HL-60 (cell line): ENCODE measurements at regions not wholly inside any gene's neighbourhood (a gene's known extent, or its start where the extent isn't known, plus 50 kb on each side); places are given as distances from the start of the nearest gene placed in this dataset.

ENCODE experiments used
- DNase-seq, 2 experiments: peaks; one replicate each; pipeline ENCODE4 v3.0.0-alpha.2; 2010 to 2020; ENCODE audit warnings: low read depth in 1 of 2, low spot score in 1 of 2
- H3K27ac ChIP-seq: fragments of 250-450 bp; sonication (Bioruptor Pico); replicated peaks from 2 replicates; pipeline ENCODE4 v1.5.1; 2020; ENCODE audit warnings: mild to moderate bottlenecking, moderate library complexity
- H3K27me3 ChIP-seq: fragments of 250-450 bp; sonication (Bioruptor Pico); 2 replicates; pipeline ENCODE4 v1.5.1; 2021; ENCODE audit warnings: mild to moderate bottlenecking, moderate library complexity; ENCODE audit not compliant: insufficient read depth, poor library complexity, severe bottlenecking
- H3K4me3 ChIP-seq: replicated peaks from 2 replicates; pipeline ENCODE4 v1.5.1; 2011; ENCODE audit warnings: mild to moderate bottlenecking, control low read depth, low read length; ENCODE audit not compliant: insufficient read depth
- GABPA ChIP-seq: IDR thresholded peaks from 2 replicates; pipeline ENCODE4 v1.6.1; 2012; ENCODE audit warnings: low read depth
- POLR2AphosphoS5 ChIP-seq: IDR thresholded peaks from 2 replicates; pipeline ENCODE4 v1.6.1; 2012; ENCODE audit warnings: low read depth
- REST ChIP-seq: IDR thresholded peaks from 2 replicates; pipeline ENCODE4 v1.6.1; 2012; ENCODE audit warnings: low read depth; ENCODE audit not compliant: insufficient replicate concordance
- SPI1 ChIP-seq: IDR thresholded peaks from 2 replicates; pipeline ENCODE4 v1.6.1; 2012; ENCODE audit warnings: low read depth, mild to moderate bottlenecking, borderline replicate concordance
- TF ChIP-seq, protein P1 (sequence below): IDR thresholded peaks from one replicate; pipeline ENCODE4 v1.5.1; 2011; ENCODE audit warnings: low read length, control low read depth, inconsistent platforms; ENCODE audit not compliant: insufficient read depth

DNA sequence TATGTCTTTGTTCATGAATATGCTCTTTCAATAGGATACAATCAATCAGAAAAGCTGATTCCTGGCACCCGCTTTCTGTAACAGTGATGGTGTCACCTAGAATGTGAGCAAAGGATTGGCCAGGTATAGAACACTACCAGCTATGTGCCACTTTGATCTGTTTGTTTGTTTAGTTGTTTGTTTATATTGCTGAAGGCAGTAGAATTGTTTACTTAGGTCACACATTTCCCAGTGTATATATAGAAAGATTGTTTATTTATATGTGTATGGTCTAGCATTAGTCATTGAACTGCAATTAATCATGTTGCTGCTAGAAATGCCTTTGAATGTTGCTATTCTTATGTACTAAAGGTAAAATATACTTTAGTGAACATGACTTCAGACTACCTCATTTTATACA lies 1678.6 kb upstream of the CELF4 start:
- TF ChIP-seq GABPA (no peak), SPI1 (no peak), POLR2AphosphoS5 (no peak), REST (no peak)
- TF ChIP-seq, protein P1, sequence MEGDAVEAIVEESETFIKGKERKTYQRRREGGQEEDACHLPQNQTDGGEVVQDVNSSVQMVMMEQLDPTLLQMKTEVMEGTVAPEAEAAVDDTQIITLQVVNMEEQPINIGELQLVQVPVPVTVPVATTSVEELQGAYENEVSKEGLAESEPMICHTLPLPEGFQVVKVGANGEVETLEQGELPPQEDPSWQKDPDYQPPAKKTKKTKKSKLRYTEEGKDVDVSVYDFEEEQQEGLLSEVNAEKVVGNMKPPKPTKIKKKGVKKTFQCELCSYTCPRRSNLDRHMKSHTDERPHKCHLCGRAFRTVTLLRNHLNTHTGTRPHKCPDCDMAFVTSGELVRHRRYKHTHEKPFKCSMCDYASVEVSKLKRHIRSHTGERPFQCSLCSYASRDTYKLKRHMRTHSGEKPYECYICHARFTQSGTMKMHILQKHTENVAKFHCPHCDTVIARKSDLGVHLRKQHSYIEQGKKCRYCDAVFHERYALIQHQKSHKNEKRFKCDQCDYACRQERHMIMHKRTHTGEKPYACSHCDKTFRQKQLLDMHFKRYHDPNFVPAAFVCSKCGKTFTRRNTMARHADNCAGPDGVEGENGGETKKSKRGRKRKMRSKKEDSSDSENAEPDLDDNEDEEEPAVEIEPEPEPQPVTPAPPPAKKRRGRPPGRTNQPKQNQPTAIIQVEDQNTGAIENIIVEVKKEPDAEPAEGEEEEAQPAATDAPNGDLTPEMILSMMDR, result no peak
- DNase-seq, result no peak

GRCh38 chr18:39241534-39241933 lies 1675.9 kb upstream of the CELF4 start:
- TF ChIP-seq POLR2AphosphoS5 (no peak), SPI1 (no peak), REST (no peak), GABPA (no peak)
- TF ChIP-seq, protein P1, result no peak
- no peak overlapping the region for H3K4me3 ChIP-seq
- no peak for DNase-seq

More for the DNA sequence above, 1678.6 kb upstream of the CELF4 start:
- Histone ChIP-seq H3K27ac (no peak overlapping the region), H3K27me3 (no peaks in the 10 kb centered on the region), H3K4me3 (no peak overlapping the region)

GRCh38 chr18:39238981-39239660 lies 1673.5 kb upstream of the CELF4 start:
- no peak overlapping the region for H3K4me3 ChIP-seq
- H3K27ac ChIP-seq, result no peak overlapping the region

More at GRCh38 chr18:39241534-39241933, 1675.9 kb upstream of the CELF4 start:
- Histone ChIP-seq H3K27me3 (no peaks in the 10 kb centered on the region), H3K27ac (no peak overlapping the region)

More at GRCh38 chr18:39238981-39239660, 1673.5 kb upstream of the CELF4 start:
- no peak for DNase-seq
- TF ChIP-seq SPI1, result no peak
- TF ChIP-seq REST, result no peak
- TF ChIP-seq, protein P1, result no peak
- TF ChIP-seq GABPA, result no peak
- no peak for TF ChIP-seq POLR2AphosphoS5
- no peaks in the 10 kb centered on the region for H3K27me3 ChIP-seq
